ENCODE measurements at regions not wholly inside any gene's neighbourhood (a gene's known extent, or its start where the extent isn't known, plus 50 kb on each side); places are given as distances from the start of the nearest gene placed in this dataset.

- no peak for DNase-seq (ENCODE audit: low read depth)
Observed at GRCh38 chr1:17904290-17904689, 149.2 kb downstream of the ACTL8 start.

GRCh38 chr1:17907999-17908398 lies 152.9 kb downstream of the ACTL8 start:
- DNase-seq (ENCODE audit: low read depth), result no peak

GRCh38 chr1:17908945-17909344 lies 153.8 kb downstream of the ACTL8 start:
- DNase-seq (ENCODE audit: low read depth), result no peak

- peak; percentile 43 for DNase-seq (ENCODE audit: low read depth)
Observed at GRCh38 chr1:17909634-17910033, 154.5 kb downstream of the ACTL8 start.

GRCh38 chr1:17911791-17912190 lies 156.7 kb downstream of the ACTL8 start:
- no peak for DNase-seq (ENCODE audit: low read depth)

- DNase-seq (ENCODE audit: low read depth), result no peak
Observed at GRCh38 chr1:17912491-17912890, 157.4 kb downstream of the ACTL8 start.

GRCh38 chr1:17913326-17914115 lies 158.4 kb downstream of the ACTL8 start:
- DNase-seq (ENCODE audit: low read depth), result no peak

GRCh38 chr1:17914131-17914530 lies 159.0 kb downstream of the ACTL8 start:
- DNase-seq (ENCODE audit: low read depth), result no peak

GRCh38 chr1:17914987-17915386 lies 159.9 kb downstream of the ACTL8 start:
- DNase-seq (ENCODE audit: low read depth), result no peak

GRCh38 chr1:17915511-17916197 lies 160.5 kb downstream of the ACTL8 start:
- DNase-seq (ENCODE audit: low read depth), result no peak

GRCh38 chr1:17916702-17917101 lies 161.6 kb downstream of the ACTL8 start:
- no peak for DNase-seq (ENCODE audit: low read depth)

- peak; percentile 62 for DNase-seq (ENCODE audit: low read depth)
Observed at GRCh38 chr1:17919525-17920439, 164.6 kb downstream of the ACTL8 start.

GRCh38 chr1:17920881-17921640 lies 165.9 kb downstream of the ACTL8 start:
- DNase-seq (ENCODE audit: low read depth), result no peak

- DNase-seq (ENCODE audit: low read depth), result peak; percentile 31
Observed at GRCh38 chr1:17922833-17923232, 167.7 kb downstream of the ACTL8 start.

- no peak for DNase-seq (ENCODE audit: low read depth)
Observed at GRCh38 chr1:17923666-17924065, 168.5 kb downstream of the ACTL8 start.

- DNase-seq (ENCODE audit: low read depth), result no peak
Observed at GRCh38 chr1:17924578-17924977, 169.4 kb downstream of the ACTL8 start.

GRCh38 chr1:17925290-17926237 lies 170.4 kb downstream of the ACTL8 start:
- no peak for DNase-seq (ENCODE audit: low read depth)

GRCh38 chr1:17926906-17927305 lies 171.8 kb downstream of the ACTL8 start:
- no peak for DNase-seq (ENCODE audit: low read depth)

GRCh38 chr1:17927952-17928351 lies 172.8 kb downstream of the ACTL8 start:
- no peak for DNase-seq (ENCODE audit: low read depth)

GRCh38 chr1:17929224-17929623 lies 174.1 kb downstream of the ACTL8 start:
- DNase-seq (ENCODE audit: low read depth), result no peak

- no peak for DNase-seq (ENCODE audit: low read depth)
Observed at GRCh38 chr1:17930635-17931034, 175.5 kb downstream of the ACTL8 start.

All from EH (cell line).